MCF 10A (cell line): ENCODE measurements at regions not wholly inside any gene's neighbourhood (a gene's known extent, or its start where the extent isn't known, plus 50 kb on each side); places are given as distances from the start of the nearest gene placed in this dataset.

Experiments used
- BruUV-seq: library from RNA; stranded (reverse); fragments of 400-500 nt; replicated peaks from 2 replicates; lab custom pipeline; 2021; lab: Mats Ljungman, UMichigan
- CTCF ChIA-PET: fragments of 300-600 bp; sonication (Branson Sonifier 250); formaldehyde crosslinking; extraction: SDS; loops from one replicate; lab custom pipeline; 2021; ENCODE audit warnings: antibody characterized with exemption, inconsistent platforms; lab: Yijun Ruan, JAX
- POLR2A ChIA-PET: fragments of 300-600, 350-650 bp; sonication (Branson Sonifier 250); formaldehyde crosslinking; extraction: SDS; loops from one replicate; lab custom pipeline; 2020; ENCODE audit warnings: antibody characterized with exemption, inconsistent platforms; lab: Yijun Ruan, JAX
- DNase-seq: peaks from one replicate; pipeline ENCODE4 v3.0.0-alpha.2; 2018; ENCODE audit not compliant: unreplicated experiment
- H3K27ac Mint-ChIP-seq: one replicate; pipeline ENCODE4 v1.8.0; 2022; ENCODE audit warnings: mild to moderate bottlenecking, low read depth, mixed read lengths; ENCODE audit not compliant: unreplicated experiment
- H3K27me3 Mint-ChIP-seq: one replicate; pipeline ENCODE4 v1.8.0; 2022; ENCODE audit warnings: mixed read lengths; ENCODE audit not compliant: insufficient read depth, unreplicated experiment
- H3K36me3 Mint-ChIP-seq: one replicate; pipeline ENCODE4 v1.8.0; 2022; ENCODE audit warnings: mild to moderate bottlenecking, moderate library complexity, mixed read lengths; ENCODE audit not compliant: insufficient read depth, unreplicated experiment
- H3K4me1 Mint-ChIP-seq: one replicate; pipeline ENCODE4 v1.8.0; 2022; ENCODE audit warnings: mixed read lengths; ENCODE audit not compliant: insufficient read depth, unreplicated experiment
- H3K4me3 Mint-ChIP-seq: one replicate; pipeline ENCODE4 v1.8.0; 2022; ENCODE audit warnings: mild to moderate bottlenecking, moderate library complexity, mixed read lengths; ENCODE audit not compliant: unreplicated experiment
- H3K9me3 Mint-ChIP-seq: one replicate; pipeline ENCODE4 v1.8.0; 2022; ENCODE audit warnings: mixed read lengths; ENCODE audit not compliant: unreplicated experiment
- intact Hi-C: fragments of 100-400 bp; cut with micrococcal nuclease; formaldehyde crosslinking; loops from 2 replicates; pipeline ENCODE4 v1.14.1; 2022
- TF ChIP-seq, protein P1 (sequence below): fragments of 200-600 bp; IDR thresholded peaks from one replicate; pipeline ENCODE4 v1.8.0; 2022; ENCODE audit warnings: antibody characterized with exemption, mild to moderate bottlenecking; ENCODE audit not compliant: unreplicated experiment

DNA sequence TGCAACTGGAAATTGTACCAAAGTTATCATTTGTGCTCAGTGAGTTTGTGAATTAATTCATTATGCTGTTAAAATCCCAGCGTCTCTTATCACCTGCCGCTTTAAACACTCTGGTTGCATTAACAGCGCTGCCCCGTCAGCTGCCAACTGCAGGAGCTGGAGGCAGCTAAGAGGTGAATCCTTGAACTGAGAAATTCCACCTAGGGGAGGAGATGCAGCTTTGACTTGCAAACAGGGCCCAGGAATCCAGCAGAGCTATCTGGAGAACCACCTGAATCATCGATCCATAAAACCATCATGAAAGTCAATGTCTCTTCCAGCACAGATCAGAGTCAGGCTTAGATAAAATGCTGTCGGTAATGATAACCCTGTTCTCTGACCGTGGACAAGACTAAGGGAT lies 140.7 kb upstream of the PTBP2 start:
- CTCF ChIA-PET, result no interaction called here
- H3K27ac Mint-ChIP-seq, result no peak overlapping the region
- peaks cover 6% of the 10 kb centered on the region for H3K9me3 Mint-ChIP-seq
- BruUV-seq, result no TSS peak
- DNase-seq, result no peak
- no peaks in the 10 kb centered on the region for H3K36me3 Mint-ChIP-seq
- POLR2A ChIA-PET, result no interaction called here
- H3K27me3 Mint-ChIP-seq, result no peaks in the 10 kb centered on the region
- H3K4me3 Mint-ChIP-seq, result no peak overlapping the region
- intact Hi-C loops, result no loop called here
- TF ChIP-seq, protein P1, sequence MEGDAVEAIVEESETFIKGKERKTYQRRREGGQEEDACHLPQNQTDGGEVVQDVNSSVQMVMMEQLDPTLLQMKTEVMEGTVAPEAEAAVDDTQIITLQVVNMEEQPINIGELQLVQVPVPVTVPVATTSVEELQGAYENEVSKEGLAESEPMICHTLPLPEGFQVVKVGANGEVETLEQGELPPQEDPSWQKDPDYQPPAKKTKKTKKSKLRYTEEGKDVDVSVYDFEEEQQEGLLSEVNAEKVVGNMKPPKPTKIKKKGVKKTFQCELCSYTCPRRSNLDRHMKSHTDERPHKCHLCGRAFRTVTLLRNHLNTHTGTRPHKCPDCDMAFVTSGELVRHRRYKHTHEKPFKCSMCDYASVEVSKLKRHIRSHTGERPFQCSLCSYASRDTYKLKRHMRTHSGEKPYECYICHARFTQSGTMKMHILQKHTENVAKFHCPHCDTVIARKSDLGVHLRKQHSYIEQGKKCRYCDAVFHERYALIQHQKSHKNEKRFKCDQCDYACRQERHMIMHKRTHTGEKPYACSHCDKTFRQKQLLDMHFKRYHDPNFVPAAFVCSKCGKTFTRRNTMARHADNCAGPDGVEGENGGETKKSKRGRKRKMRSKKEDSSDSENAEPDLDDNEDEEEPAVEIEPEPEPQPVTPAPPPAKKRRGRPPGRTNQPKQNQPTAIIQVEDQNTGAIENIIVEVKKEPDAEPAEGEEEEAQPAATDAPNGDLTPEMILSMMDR, result no peak
- H3K4me1 Mint-ChIP-seq, result no peaks in the 10 kb centered on the region

DNA sequence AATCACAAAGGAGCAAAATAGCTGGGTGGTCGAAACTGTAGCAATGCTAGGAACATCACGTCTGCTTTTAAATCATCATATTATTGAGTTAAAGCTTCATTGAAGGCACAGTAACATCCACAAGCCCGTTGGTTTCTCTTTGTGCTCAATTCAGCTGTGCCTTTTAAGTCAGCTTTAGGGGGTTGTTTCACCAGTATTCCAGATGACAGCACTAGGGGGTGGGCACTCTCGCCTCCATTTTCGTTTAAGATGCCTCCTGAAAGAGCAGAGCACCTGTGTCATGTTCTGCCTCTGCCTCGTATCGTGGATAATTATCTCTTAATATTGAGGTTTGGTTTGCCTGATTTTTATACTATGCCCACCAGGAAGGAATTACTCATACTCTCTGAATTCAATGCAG lies 139.8 kb upstream of the PTBP2 start:
- intact Hi-C loops, result no loop called here
- peaks cover 6% of the 10 kb centered on the region for H3K9me3 Mint-ChIP-seq
- ChIA-PET CTCF (no interaction called here), POLR2A (no interaction called here)
- TF ChIP-seq, protein P1, result no peak
- H3K4me1 Mint-ChIP-seq, result no peaks in the 10 kb centered on the region
- DNase-seq, result no peak
- BruUV-seq, result no TSS peak
- no peak overlapping the region for H3K27ac Mint-ChIP-seq
- no peaks in the 10 kb centered on the region for H3K36me3 Mint-ChIP-seq
- H3K4me3 Mint-ChIP-seq, result no peak overlapping the region
- no peaks in the 10 kb centered on the region for H3K27me3 Mint-ChIP-seq

DNA sequence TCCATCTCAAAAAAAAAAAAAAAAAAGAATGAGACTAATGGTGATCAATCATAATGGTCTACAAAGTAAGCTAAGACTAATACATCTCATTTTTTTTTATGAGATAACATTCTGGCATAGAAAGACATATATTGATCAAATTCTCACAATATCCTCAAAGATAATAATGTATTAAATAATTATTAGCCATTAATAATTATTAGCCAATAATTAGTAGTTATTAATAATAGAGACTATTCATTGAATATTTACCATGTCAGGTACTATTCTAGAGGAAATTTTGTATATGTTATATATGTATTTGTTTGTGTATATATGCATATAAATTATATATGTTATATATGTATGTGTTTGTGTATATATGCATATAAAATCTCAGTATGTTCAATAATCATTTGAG lies 137.7 kb upstream of the PTBP2 start:
- Mint-ChIP-seq H3K9me3 (no peaks in the 10 kb centered on the region), H3K27ac (no peak overlapping the region), H3K4me1 (no peaks in the 10 kb centered on the region), H3K36me3 (no peaks in the 10 kb centered on the region), H3K4me3 (no peak overlapping the region), H3K27me3 (no peaks in the 10 kb centered on the region)
- ChIA-PET POLR2A (no interaction called here), CTCF (interaction anchor here (0.6 to 1.2 kb wide), 2 partner anchors 98 to 359 kb away, joined by 4 to 6 read pairs; no protein-coding TSS in a partner anchor)
- TF ChIP-seq, protein P1, result no peak
- intact Hi-C loops, result no loop called here
- BruUV-seq, result no TSS peak
- no peak for DNase-seq

DNA sequence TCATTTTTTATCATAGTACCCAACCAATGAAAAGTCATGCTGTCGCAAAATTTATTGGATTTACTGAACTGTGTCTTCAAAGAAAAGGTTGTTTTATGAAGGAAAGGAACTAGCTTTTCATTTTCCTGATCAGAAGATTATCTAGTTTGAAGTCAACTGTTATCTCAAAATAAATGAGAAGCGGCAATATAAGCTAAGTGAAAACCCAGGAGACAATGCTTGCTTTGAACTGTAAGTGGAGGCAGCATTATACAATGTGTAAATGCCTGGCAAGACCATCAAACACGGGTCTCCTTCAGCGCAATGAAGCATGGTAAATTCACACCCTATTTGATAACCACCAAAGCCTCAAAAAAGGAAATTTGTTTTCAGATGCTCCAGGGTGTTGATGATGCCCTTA lies 134.4 kb upstream of the PTBP2 start:
- intact Hi-C loops, result no loop called here
- Mint-ChIP-seq H3K27me3 (no peaks in the 10 kb centered on the region), H3K4me3 (no peak overlapping the region), H3K9me3 (no peaks in the 10 kb centered on the region), H3K4me1 (no peaks in the 10 kb centered on the region), H3K27ac (no peak overlapping the region), H3K36me3 (no peaks in the 10 kb centered on the region)
- CTCF ChIA-PET, result interaction anchor here (0.7 kb wide), 1 partner anchor 17 kb away, joined by 3 read pairs; no protein-coding TSS in a partner anchor
- DNase-seq, result no peak
- TF ChIP-seq, protein P1, result no peak
- no TSS peak for BruUV-seq
- POLR2A ChIA-PET, result no interaction called here
